WTC11 (cell line): ENCODE measurements at regions not wholly inside any gene's neighbourhood (a gene's known extent, or its start where the extent isn't known, plus 50 kb on each side); places are given as distances from the start of the nearest gene placed in this dataset.

Source experiments
- CTCF ChIP-seq: fragments of 200-600 bp; IDR thresholded peaks from 2 replicates; pipeline ENCODE4 v1.8.0; 2022; ENCODE audit warnings: antibody characterized with exemption
- FOXK1 ChIP-seq: sonication (generic); formaldehyde crosslinking; IDR thresholded peaks from 2 replicates; pipeline ENCODE4 v1.8.0; 2022; ENCODE audit warnings: mild to moderate bottlenecking, moderate library complexity, missing genetic modification reagents
- IRF1 ChIP-seq: sonication (generic); formaldehyde crosslinking; IDR thresholded peaks from 2 replicates; pipeline ENCODE4 v1.8.0; 2023; ENCODE audit warnings: missing genetic modification reagents
- JUN ChIP-seq: sonication (generic); formaldehyde crosslinking; IDR thresholded peaks from 2 replicates; pipeline ENCODE4 v1.8.0; 2023; ENCODE audit warnings: mild to moderate bottlenecking, missing genetic modification reagents
- USF1 ChIP-seq: sonication (generic); formaldehyde crosslinking; IDR thresholded peaks from 2 replicates; pipeline ENCODE4 v1.8.0; 2022; ENCODE audit warnings: mild to moderate bottlenecking, missing genetic modification reagents
- ZNF396 ChIP-seq: fragments of 250-450 bp; sonication (Bioruptor Pico); IDR thresholded peaks from 2 replicates; pipeline ENCODE4 v1.8.0; 2021; ENCODE audit warnings: mild to moderate bottlenecking, moderate library complexity, borderline replicate concordance
- ZNF512 ChIP-seq: sonication (generic); formaldehyde crosslinking; IDR thresholded peaks from 2 replicates; pipeline ENCODE4 v1.8.1; 2022; ENCODE audit warnings: missing genetic modification reagents, borderline replicate concordance

GRCh38 chr6:137545073-137545472, 50.9 kb upstream of the OLIG3 start:
- TF ChIP-seq USF1 (CRISPR knock-in tag) = no peak
- TF ChIP-seq ZNF512 = no peak
- TF ChIP-seq CTCF = no peak
- no peak for TF ChIP-seq ZNF396 (CRISPR knock-in tag)
- TF ChIP-seq FOXK1 (CRISPR knock-in tag) = no peak
- no peak for TF ChIP-seq JUN (CRISPR knock-in tag)
- no peak for TF ChIP-seq IRF1 (CRISPR knock-in tag)
